ENCODE measurements at regions not wholly inside any gene's neighbourhood (a gene's known extent, or its start where the extent isn't known, plus 50 kb on each side); places are given as distances from the start of the nearest gene placed in this dataset.

- Histone ChIP-seq H3K4me1 (ENCODE audit: low read depth) (no peaks in the 10 kb centered on the region), H3K27ac (no peak overlapping the region), H3K9me3 (ENCODE audit: low read depth) (no peaks in the 10 kb centered on the region), H3K36me3 (no peaks in the 10 kb centered on the region), H3K27me3 (peaks cover 8% of the 10 kb centered on the region), H3K4me3 (no peak overlapping the region)
- TF ChIP-seq CTCF (IDR thresholded peaks at IDR 0.05; ENCODE audit: low read depth, low read length): no peak
- no peak for DNase-seq (ENCODE audit: low read depth in 1 of 2, low spot score in 1 of 2)
These were observed 169.9 kb downstream of the USP12 start for GRCh38 chr13:27001705-27002104.

GRCh38 chr13:27000686-27001085, 170.9 kb downstream of the USP12 start:
- DNase-seq (ENCODE audit: low read depth in 1 of 2, low spot score in 1 of 2): no peak
- Histone ChIP-seq H3K9me3 (ENCODE audit: low read depth) (no peaks in the 10 kb centered on the region), H3K4me3 (no peak overlapping the region), H3K36me3 (no peaks in the 10 kb centered on the region), H3K4me1 (ENCODE audit: low read depth) (no peaks in the 10 kb centered on the region), H3K27ac (no peak overlapping the region), H3K27me3 (peaks cover 6% of the 10 kb centered on the region)
- no peak for TF ChIP-seq CTCF (IDR thresholded peaks at IDR 0.05; ENCODE audit: low read depth, low read length)

GRCh38 chr13:26999499-26999898, 172.1 kb downstream of the USP12 start:
- TF ChIP-seq CTCF (IDR thresholded peaks at IDR 0.05; ENCODE audit: low read depth, low read length): no peak
- no peaks in the 10 kb centered on the region for H3K36me3 ChIP-seq
- no peaks in the 10 kb centered on the region for H3K4me1 ChIP-seq (ENCODE audit: low read depth)
- H3K27ac ChIP-seq: no peak overlapping the region
- H3K4me3 ChIP-seq: no peak overlapping the region
- peaks cover 2% of the 10 kb centered on the region for H3K27me3 ChIP-seq
- no peak for DNase-seq (ENCODE audit: low read depth in 1 of 2, low spot score in 1 of 2)
- no peaks in the 10 kb centered on the region for H3K9me3 ChIP-seq (ENCODE audit: low read depth)

- H3K36me3 ChIP-seq: no peaks in the 10 kb centered on the region
- H3K27ac ChIP-seq: no peak overlapping the region
- no peak for DNase-seq (ENCODE audit: low read depth in 1 of 2, low spot score in 1 of 2)
- no peak for TF ChIP-seq CTCF (IDR thresholded peaks at IDR 0.05; ENCODE audit: low read depth, low read length)
- H3K4me3 ChIP-seq: no peak overlapping the region
- H3K4me1 ChIP-seq (ENCODE audit: low read depth): no peaks in the 10 kb centered on the region
- peaks cover 2% of the 10 kb centered on the region for H3K27me3 ChIP-seq
- no peaks in the 10 kb centered on the region for H3K9me3 ChIP-seq (ENCODE audit: low read depth)
These were observed 173.3 kb downstream of the USP12 start for GRCh38 chr13:26998292-26998691.

- no peak overlapping the region for H3K4me3 ChIP-seq
- no peak for TF ChIP-seq CTCF (IDR thresholded peaks at IDR 0.05; ENCODE audit: low read depth, low read length)
- H3K27me3 ChIP-seq: peaks cover 2% of the 10 kb centered on the region
- no peak for DNase-seq (ENCODE audit: low read depth in 1 of 2, low spot score in 1 of 2)
- no peaks in the 10 kb centered on the region for H3K4me1 ChIP-seq (ENCODE audit: low read depth)
- no peaks in the 10 kb centered on the region for H3K9me3 ChIP-seq (ENCODE audit: low read depth)
- no peak overlapping the region for H3K27ac ChIP-seq
- H3K36me3 ChIP-seq: no peaks in the 10 kb centered on the region
These were observed 174.5 kb downstream of the USP12 start for GRCh38 chr13:26996965-26997752.
